ENCODE measurements at regions not wholly inside any gene's neighbourhood (a gene's known extent, or its start where the extent isn't known, plus 50 kb on each side); places are given as distances from the start of the nearest gene placed in this dataset.

DNA sequence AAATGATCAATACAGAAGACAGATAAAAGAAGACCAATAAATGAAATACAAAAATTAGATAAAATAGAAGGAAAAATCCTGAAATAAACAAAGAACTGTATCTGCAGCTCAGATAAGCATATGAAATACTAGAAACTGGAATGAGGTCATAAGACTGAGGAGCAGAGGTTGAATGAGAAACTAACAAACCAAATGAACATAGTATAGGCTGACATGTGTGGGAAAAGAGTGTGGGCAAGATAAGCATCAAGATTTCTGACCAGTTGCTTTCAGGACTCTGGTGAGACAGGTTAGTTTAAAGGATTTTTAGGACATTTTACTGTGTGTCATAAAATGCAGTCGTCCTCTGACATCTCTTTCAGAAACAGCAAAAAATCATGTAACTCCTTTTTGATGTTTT, 2073.2 kb upstream of the TENM3 start:
- Histone ChIP-seq H3K4me1 (ENCODE audit: control insufficient read depth in 1 of 2, insufficient read depth in 2 of 2, low read length in 2 of 2) (no peaks in the 10 kb centered on the region), H3K27me3 (ENCODE audit: control insufficient read depth in 1 of 2, insufficient read depth in 2 of 2, low read length in 2 of 2) (no peaks in the 10 kb centered on the region), H3K4me3 (ENCODE audit: low read depth in 1 of 2, low read length in 2 of 2) (no peak overlapping the region), H3K27ac (ENCODE audit: low read depth, low read length) (no peak overlapping the region), H3K9me3 (ENCODE audit: control insufficient read depth in 1 of 2, low read length in 2 of 2) (no peaks in the 10 kb centered on the region), H3K9ac (ENCODE audit: low read depth in 1 of 2, low read length in 2 of 2) (no peak overlapping the region), H3K36me3 (ENCODE audit: control insufficient read depth in 1 of 2, insufficient read depth in 2 of 2, low read length in 2 of 2) (no peaks in the 10 kb centered on the region)

- H3K36me3 ChIP-seq (ENCODE audit: control insufficient read depth in 1 of 2, insufficient read depth in 2 of 2, low read length in 2 of 2): no peaks in the 10 kb centered on the region
Observed at GRCh38 chr4:180179146-180179545, 2064.1 kb upstream of the TENM3 start.

GRCh38 chr4:180189666-180190065, 2053.5 kb upstream of the TENM3 start:
- H3K9me3 ChIP-seq (ENCODE audit: control insufficient read depth in 1 of 2, low read length in 2 of 2): no peaks in the 10 kb centered on the region
- no peaks in the 10 kb centered on the region for H3K4me1 ChIP-seq (ENCODE audit: control insufficient read depth in 1 of 2, insufficient read depth in 2 of 2, low read length in 2 of 2)
- no peaks in the 10 kb centered on the region for H3K36me3 ChIP-seq (ENCODE audit: control insufficient read depth in 1 of 2, insufficient read depth in 2 of 2, low read length in 2 of 2)
- H3K9ac ChIP-seq (ENCODE audit: low read depth in 1 of 2, low read length in 2 of 2): no peak overlapping the region
- H3K4me3 ChIP-seq (ENCODE audit: low read depth in 1 of 2, low read length in 2 of 2): no peak overlapping the region
- H3K27ac ChIP-seq (ENCODE audit: low read depth, low read length): no peak overlapping the region
- no peaks in the 10 kb centered on the region for H3K27me3 ChIP-seq (ENCODE audit: control insufficient read depth in 1 of 2, insufficient read depth in 2 of 2, low read length in 2 of 2)

More at GRCh38 chr4:180179146-180179545, 2064.1 kb upstream of the TENM3 start:
- Histone ChIP-seq H3K27me3 (ENCODE audit: control insufficient read depth in 1 of 2, insufficient read depth in 2 of 2, low read length in 2 of 2) (no peaks in the 10 kb centered on the region), H3K4me1 (ENCODE audit: control insufficient read depth in 1 of 2, insufficient read depth in 2 of 2, low read length in 2 of 2) (no peaks in the 10 kb centered on the region), H3K9ac (ENCODE audit: low read depth in 1 of 2, low read length in 2 of 2) (no peak overlapping the region), H3K9me3 (ENCODE audit: control insufficient read depth in 1 of 2, low read length in 2 of 2) (no peaks in the 10 kb centered on the region), H3K4me3 (ENCODE audit: low read depth in 1 of 2, low read length in 2 of 2) (no peak overlapping the region), H3K27ac (ENCODE audit: low read depth, low read length) (no peak overlapping the region)

DNA sequence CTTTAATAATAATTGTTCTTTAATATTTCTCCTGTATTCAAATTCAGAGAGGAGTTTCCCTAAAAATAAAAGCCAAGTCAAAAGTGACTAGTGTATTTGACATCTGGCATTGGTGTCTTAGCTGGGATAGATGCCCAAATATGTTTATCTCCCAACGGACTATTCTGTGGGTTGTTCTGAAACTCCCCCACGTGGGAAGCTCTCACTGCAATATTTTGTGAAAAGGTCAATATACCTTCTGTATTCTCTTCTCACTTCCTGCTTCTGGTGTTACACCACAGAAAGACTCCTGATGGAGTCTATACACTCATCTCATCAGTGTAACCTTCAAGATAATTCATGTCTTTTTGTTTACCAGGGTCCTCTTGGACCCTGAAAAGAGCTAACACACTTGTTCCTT, 2052.8 kb upstream of the TENM3 start:
- no peak overlapping the region for H3K27ac ChIP-seq (ENCODE audit: low read depth, low read length)
- no peak overlapping the region for H3K9ac ChIP-seq (ENCODE audit: low read depth in 1 of 2, low read length in 2 of 2)
- H3K36me3 ChIP-seq (ENCODE audit: control insufficient read depth in 1 of 2, insufficient read depth in 2 of 2, low read length in 2 of 2): no peaks in the 10 kb centered on the region
- no peak overlapping the region for H3K4me3 ChIP-seq (ENCODE audit: low read depth in 1 of 2, low read length in 2 of 2)
- H3K27me3 ChIP-seq (ENCODE audit: control insufficient read depth in 1 of 2, insufficient read depth in 2 of 2, low read length in 2 of 2): no peaks in the 10 kb centered on the region
- H3K9me3 ChIP-seq (ENCODE audit: control insufficient read depth in 1 of 2, low read length in 2 of 2): no peaks in the 10 kb centered on the region
- H3K4me1 ChIP-seq (ENCODE audit: control insufficient read depth in 1 of 2, insufficient read depth in 2 of 2, low read length in 2 of 2): no peaks in the 10 kb centered on the region

GRCh38 chr4:180197471-180197870, 2045.7 kb upstream of the TENM3 start:
- no peaks in the 10 kb centered on the region for H3K27me3 ChIP-seq (ENCODE audit: control insufficient read depth in 1 of 2, insufficient read depth in 2 of 2, low read length in 2 of 2)
- no peak overlapping the region for H3K9ac ChIP-seq (ENCODE audit: low read depth in 1 of 2, low read length in 2 of 2)
- H3K36me3 ChIP-seq (ENCODE audit: control insufficient read depth in 1 of 2, insufficient read depth in 2 of 2, low read length in 2 of 2): no peaks in the 10 kb centered on the region
- H3K9me3 ChIP-seq (ENCODE audit: control insufficient read depth in 1 of 2, low read length in 2 of 2): no peaks in the 10 kb centered on the region
- no peak overlapping the region for H3K4me3 ChIP-seq (ENCODE audit: low read depth in 1 of 2, low read length in 2 of 2)
- H3K27ac ChIP-seq (ENCODE audit: low read depth, low read length): no peak overlapping the region
- no peaks in the 10 kb centered on the region for H3K4me1 ChIP-seq (ENCODE audit: control insufficient read depth in 1 of 2, insufficient read depth in 2 of 2, low read length in 2 of 2)

DNA sequence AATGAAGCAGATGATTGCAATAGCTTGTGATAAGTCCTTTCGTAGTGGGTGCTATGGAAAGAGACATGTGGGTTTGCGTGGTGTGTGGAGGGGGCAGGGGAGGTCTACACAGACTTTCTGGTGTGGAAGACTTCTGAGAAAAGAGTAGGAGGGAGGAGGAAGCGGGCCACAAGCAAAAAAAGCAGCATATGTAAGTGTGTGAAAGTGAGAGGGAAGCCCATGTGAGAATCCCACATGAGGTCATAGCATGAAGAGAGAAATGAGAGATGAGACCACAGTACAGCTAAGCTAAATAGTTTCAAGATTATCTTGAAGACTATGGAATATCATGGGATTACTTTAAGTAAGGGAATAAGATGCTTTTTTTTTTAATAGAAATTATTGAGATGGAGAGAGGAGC, 2039.9 kb upstream of the TENM3 start:
- Histone ChIP-seq H3K9ac (ENCODE audit: low read depth in 1 of 2, low read length in 2 of 2) (no peak overlapping the region), H3K9me3 (ENCODE audit: control insufficient read depth in 1 of 2, low read length in 2 of 2) (no peaks in the 10 kb centered on the region), H3K27ac (ENCODE audit: low read depth, low read length) (no peak overlapping the region), H3K4me3 (ENCODE audit: low read depth in 1 of 2, low read length in 2 of 2) (no peak overlapping the region), H3K4me1 (ENCODE audit: control insufficient read depth in 1 of 2, insufficient read depth in 2 of 2, low read length in 2 of 2) (no peaks in the 10 kb centered on the region), H3K27me3 (ENCODE audit: control insufficient read depth in 1 of 2, insufficient read depth in 2 of 2, low read length in 2 of 2) (no peaks in the 10 kb centered on the region), H3K36me3 (ENCODE audit: control insufficient read depth in 1 of 2, insufficient read depth in 2 of 2, low read length in 2 of 2) (no peaks in the 10 kb centered on the region)

DNA sequence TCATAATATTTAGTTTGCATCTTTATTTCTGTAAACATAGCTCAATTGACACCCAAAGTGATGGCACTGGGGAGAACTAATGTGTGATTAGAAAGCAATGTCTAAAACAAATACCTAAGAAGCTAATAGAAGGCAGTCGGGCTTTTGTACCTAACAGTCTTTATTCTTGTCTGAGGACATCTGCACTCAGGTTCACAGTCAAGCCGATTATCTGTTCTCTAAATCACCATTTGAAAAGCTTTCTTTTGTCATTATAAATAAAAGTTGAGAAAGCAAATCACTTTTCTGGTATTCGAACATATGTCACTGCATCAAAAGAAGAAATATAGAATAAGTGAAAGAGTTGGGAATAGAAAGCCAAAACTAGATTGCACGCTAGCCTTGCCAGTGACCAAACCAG, 2037.9 kb upstream of the TENM3 start:
- Histone ChIP-seq H3K27me3 (ENCODE audit: control insufficient read depth in 1 of 2, insufficient read depth in 2 of 2, low read length in 2 of 2) (no peaks in the 10 kb centered on the region), H3K9me3 (ENCODE audit: control insufficient read depth in 1 of 2, low read length in 2 of 2) (no peaks in the 10 kb centered on the region), H3K36me3 (ENCODE audit: control insufficient read depth in 1 of 2, insufficient read depth in 2 of 2, low read length in 2 of 2) (no peaks in the 10 kb centered on the region), H3K4me3 (ENCODE audit: low read depth in 1 of 2, low read length in 2 of 2) (no peak overlapping the region), H3K27ac (ENCODE audit: low read depth, low read length) (no peak overlapping the region), H3K9ac (ENCODE audit: low read depth in 1 of 2, low read length in 2 of 2) (no peak overlapping the region), H3K4me1 (ENCODE audit: control insufficient read depth in 1 of 2, insufficient read depth in 2 of 2, low read length in 2 of 2) (no peaks in the 10 kb centered on the region)

GRCh38 chr4:180207921-180208320, 2035.3 kb upstream of the TENM3 start:
- no peaks in the 10 kb centered on the region for H3K4me1 ChIP-seq (ENCODE audit: control insufficient read depth in 1 of 2, insufficient read depth in 2 of 2, low read length in 2 of 2)
- no peaks in the 10 kb centered on the region for H3K27me3 ChIP-seq (ENCODE audit: control insufficient read depth in 1 of 2, insufficient read depth in 2 of 2, low read length in 2 of 2)
- no peaks in the 10 kb centered on the region for H3K36me3 ChIP-seq (ENCODE audit: control insufficient read depth in 1 of 2, insufficient read depth in 2 of 2, low read length in 2 of 2)
- no peaks in the 10 kb centered on the region for H3K9me3 ChIP-seq (ENCODE audit: control insufficient read depth in 1 of 2, low read length in 2 of 2)
- no peak overlapping the region for H3K9ac ChIP-seq (ENCODE audit: low read depth in 1 of 2, low read length in 2 of 2)
- H3K27ac ChIP-seq (ENCODE audit: low read depth, low read length): no peak overlapping the region
- H3K4me3 ChIP-seq (ENCODE audit: low read depth in 1 of 2, low read length in 2 of 2): no peak overlapping the region

DNA sequence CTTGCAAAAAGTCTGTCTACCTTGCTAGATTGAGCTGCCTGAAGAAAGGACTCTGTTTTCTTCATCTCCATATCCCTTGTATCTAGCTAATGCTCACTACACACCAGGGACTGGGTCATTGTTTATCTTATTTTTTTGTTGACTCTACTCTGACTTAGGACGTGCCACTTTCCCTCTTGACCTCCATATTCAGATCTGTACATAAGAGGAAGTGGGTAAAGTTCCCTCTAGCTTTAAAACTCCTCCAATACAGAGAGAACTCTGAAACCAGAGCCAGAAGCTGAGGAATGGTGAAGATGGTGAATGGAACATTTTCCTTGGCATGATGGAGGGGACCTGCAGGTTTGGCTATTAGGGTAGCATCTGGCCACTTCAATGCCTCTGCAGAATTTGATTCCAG, 2026.1 kb upstream of the TENM3 start:
- Histone ChIP-seq H3K27me3 (ENCODE audit: control insufficient read depth in 1 of 2, insufficient read depth in 2 of 2, low read length in 2 of 2) (no peaks in the 10 kb centered on the region), H3K9ac (ENCODE audit: low read depth in 1 of 2, low read length in 2 of 2) (no peak overlapping the region), H3K36me3 (ENCODE audit: control insufficient read depth in 1 of 2, insufficient read depth in 2 of 2, low read length in 2 of 2) (no peaks in the 10 kb centered on the region), H3K4me1 (ENCODE audit: control insufficient read depth in 1 of 2, insufficient read depth in 2 of 2, low read length in 2 of 2) (no peaks in the 10 kb centered on the region), H3K4me3 (ENCODE audit: low read depth in 1 of 2, low read length in 2 of 2) (no peak overlapping the region), H3K9me3 (ENCODE audit: control insufficient read depth in 1 of 2, low read length in 2 of 2) (no peaks in the 10 kb centered on the region), H3K27ac (ENCODE audit: low read depth, low read length) (no peak overlapping the region)

- no peak overlapping the region for H3K27ac ChIP-seq (ENCODE audit: low read depth, low read length)
- H3K36me3 ChIP-seq (ENCODE audit: control insufficient read depth in 1 of 2, insufficient read depth in 2 of 2, low read length in 2 of 2): no peaks in the 10 kb centered on the region
- no peak overlapping the region for H3K4me3 ChIP-seq (ENCODE audit: low read depth in 1 of 2, low read length in 2 of 2)
- no peaks in the 10 kb centered on the region for H3K4me1 ChIP-seq (ENCODE audit: control insufficient read depth in 1 of 2, insufficient read depth in 2 of 2, low read length in 2 of 2)
- H3K9ac ChIP-seq (ENCODE audit: low read depth in 1 of 2, low read length in 2 of 2): no peak overlapping the region
- H3K27me3 ChIP-seq (ENCODE audit: control insufficient read depth in 1 of 2, insufficient read depth in 2 of 2, low read length in 2 of 2): no peaks in the 10 kb centered on the region
- no peaks in the 10 kb centered on the region for H3K9me3 ChIP-seq (ENCODE audit: control insufficient read depth in 1 of 2, low read length in 2 of 2)
Observed at GRCh38 chr4:180219080-180219479, 2024.1 kb upstream of the TENM3 start.

GRCh38 chr4:180225977-180226376, 2017.2 kb upstream of the TENM3 start:
- no peak overlapping the region for H3K4me3 ChIP-seq (ENCODE audit: low read depth in 1 of 2, low read length in 2 of 2)
- H3K9ac ChIP-seq (ENCODE audit: low read depth in 1 of 2, low read length in 2 of 2): no peak overlapping the region
- H3K36me3 ChIP-seq (ENCODE audit: control insufficient read depth in 1 of 2, insufficient read depth in 2 of 2, low read length in 2 of 2): no peaks in the 10 kb centered on the region
- H3K4me1 ChIP-seq (ENCODE audit: control insufficient read depth in 1 of 2, insufficient read depth in 2 of 2, low read length in 2 of 2): no peaks in the 10 kb centered on the region
- no peak overlapping the region for H3K27ac ChIP-seq (ENCODE audit: low read depth, low read length)
- H3K9me3 ChIP-seq (ENCODE audit: control insufficient read depth in 1 of 2, low read length in 2 of 2): no peaks in the 10 kb centered on the region
- no peaks in the 10 kb centered on the region for H3K27me3 ChIP-seq (ENCODE audit: control insufficient read depth in 1 of 2, insufficient read depth in 2 of 2, low read length in 2 of 2)
